GM12874 (cell line): ENCODE measurements at regions not wholly inside any gene's neighbourhood (a gene's known extent, or its start where the extent isn't known, plus 50 kb on each side); places are given as distances from the start of the nearest gene placed in this dataset.

Experiments used
- TF ChIP-seq, protein P1 (sequence below): IDR thresholded peaks from 2 replicates; pipeline ENCODE4 v1.5.1; 2011; ENCODE audit warnings: low read depth, mild to moderate bottlenecking, control low read depth, low read length, moderate library complexity; ENCODE audit not compliant: insufficient read depth

DNA sequence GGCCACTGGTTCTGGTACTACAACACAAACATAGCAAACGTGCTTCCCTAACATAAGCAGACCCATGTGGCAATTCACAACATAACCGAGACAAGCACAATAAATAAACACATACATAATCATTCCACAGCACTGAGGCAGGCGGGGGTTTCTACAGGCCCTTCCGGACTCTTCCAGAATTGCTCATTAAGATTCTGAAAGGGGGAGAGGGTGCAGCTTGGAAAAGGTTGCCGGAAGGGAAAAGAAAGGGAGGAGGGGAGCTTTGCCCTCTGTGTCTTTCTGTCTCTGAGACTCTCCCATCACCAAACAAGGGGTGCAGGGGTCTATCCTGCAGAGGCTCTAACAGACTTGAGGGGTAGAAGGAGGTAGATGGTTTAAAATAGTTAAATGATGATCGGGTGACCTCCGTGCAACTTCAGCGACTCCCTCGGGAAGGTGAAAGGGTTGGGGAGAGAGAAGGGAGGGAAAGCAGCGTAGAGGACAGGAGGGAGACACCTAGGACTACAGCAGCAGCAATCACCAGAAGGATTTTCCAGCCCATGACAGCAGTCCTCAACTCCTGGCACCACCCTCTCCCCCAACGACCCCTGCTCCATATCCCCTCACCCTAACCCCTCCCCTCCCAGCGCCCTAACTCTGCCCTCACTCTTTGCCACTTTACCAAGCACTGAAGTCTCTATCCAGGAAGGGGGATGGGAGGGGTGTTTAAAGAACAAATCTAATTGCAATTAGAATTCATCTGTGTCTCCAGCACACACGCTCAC lies 365.5 kb upstream of the ESRRG start:
- TF ChIP-seq, protein P1, sequence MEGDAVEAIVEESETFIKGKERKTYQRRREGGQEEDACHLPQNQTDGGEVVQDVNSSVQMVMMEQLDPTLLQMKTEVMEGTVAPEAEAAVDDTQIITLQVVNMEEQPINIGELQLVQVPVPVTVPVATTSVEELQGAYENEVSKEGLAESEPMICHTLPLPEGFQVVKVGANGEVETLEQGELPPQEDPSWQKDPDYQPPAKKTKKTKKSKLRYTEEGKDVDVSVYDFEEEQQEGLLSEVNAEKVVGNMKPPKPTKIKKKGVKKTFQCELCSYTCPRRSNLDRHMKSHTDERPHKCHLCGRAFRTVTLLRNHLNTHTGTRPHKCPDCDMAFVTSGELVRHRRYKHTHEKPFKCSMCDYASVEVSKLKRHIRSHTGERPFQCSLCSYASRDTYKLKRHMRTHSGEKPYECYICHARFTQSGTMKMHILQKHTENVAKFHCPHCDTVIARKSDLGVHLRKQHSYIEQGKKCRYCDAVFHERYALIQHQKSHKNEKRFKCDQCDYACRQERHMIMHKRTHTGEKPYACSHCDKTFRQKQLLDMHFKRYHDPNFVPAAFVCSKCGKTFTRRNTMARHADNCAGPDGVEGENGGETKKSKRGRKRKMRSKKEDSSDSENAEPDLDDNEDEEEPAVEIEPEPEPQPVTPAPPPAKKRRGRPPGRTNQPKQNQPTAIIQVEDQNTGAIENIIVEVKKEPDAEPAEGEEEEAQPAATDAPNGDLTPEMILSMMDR, result no peak

DNA sequence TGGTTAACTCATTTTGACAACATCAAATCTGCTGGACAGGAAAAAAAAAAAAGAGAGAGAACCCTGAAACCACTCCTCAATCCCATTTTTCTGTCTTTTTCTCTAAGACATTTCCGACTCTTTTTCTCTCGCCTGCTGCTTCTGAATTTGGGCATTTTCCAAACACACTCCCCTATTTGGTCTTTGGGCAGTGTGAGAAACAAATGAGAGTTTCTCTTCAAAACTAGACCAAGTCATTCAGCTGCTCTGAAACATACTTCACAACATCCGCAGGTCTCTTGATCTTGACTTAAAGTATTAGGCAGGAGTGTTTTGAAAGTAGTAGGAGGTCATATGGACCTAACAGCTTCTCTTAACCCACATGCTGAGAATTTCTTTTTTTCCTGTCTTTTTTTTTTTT lies 364.8 kb upstream of the ESRRG start:
- TF ChIP-seq, protein P1, result no peak

DNA sequence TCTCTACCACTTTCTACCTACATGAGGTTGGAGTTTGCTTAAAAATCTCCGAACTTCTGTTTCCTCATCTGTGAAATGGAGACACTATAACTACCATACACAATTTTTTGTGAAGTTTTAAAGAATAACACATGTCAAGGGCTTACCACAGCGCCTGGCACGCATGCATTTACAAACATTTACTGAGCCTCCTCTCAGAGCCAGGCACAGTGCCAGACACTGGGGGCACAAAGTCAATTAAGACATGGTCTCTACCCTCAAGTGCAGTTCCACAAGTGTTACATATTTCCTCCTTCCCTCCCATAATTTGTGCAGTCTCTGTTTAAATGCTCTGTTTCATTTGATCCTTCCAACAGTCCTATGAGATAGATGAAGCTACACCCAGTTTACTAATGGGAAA lies 356.4 kb upstream of the ESRRG start:
- TF ChIP-seq, protein P1, result no peak

DNA sequence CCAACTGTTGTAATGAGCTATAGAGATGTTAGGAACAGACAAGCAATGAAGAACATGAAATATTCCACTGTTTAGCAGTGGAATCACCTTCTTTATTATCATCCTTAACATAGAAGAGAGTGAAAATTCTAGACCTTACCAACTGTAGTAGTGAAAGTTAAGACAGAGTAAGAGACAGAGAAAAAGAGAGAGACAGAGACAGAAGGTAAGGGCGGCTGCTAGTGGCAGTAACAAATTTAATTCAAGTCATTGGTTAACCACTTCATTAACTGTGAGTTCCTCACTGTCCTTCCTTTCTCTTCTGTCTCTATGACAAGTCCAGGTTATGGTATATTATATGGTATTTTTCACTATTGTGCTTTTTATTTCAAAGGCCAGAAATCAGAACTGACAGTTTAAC lies 355.7 kb upstream of the ESRRG start:
- TF ChIP-seq, protein P1, result no peak

DNA sequence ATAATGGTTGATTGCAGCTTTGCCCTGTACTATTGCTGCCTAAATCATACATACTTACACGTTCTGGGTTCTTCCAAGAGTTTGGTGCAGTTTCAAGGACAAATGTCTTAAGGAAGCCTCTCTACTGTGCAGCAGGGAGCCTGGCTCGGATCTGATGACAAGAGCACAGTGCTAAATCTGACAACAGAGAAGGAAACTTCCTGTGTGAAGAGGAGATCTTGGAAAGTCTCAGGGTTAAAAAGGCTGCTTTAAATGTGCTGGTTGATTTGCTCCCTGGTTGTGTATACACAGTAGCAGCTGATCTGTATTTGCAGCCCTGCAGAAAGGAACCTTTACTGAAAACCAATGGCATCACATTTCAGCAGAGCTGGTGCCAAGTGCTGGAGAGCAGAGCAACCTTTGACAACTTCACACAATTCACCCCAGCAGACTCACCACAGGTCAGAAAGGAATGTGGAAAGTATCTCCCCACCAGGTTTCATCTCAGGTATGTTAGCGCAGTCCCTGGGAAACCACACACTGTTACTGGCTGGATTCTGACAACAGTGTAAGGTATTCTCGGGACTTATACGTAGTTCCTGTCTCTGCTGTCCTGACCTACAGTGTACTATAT lies 355.0 kb upstream of the ESRRG start:
- TF ChIP-seq, protein P1, result no peak

DNA sequence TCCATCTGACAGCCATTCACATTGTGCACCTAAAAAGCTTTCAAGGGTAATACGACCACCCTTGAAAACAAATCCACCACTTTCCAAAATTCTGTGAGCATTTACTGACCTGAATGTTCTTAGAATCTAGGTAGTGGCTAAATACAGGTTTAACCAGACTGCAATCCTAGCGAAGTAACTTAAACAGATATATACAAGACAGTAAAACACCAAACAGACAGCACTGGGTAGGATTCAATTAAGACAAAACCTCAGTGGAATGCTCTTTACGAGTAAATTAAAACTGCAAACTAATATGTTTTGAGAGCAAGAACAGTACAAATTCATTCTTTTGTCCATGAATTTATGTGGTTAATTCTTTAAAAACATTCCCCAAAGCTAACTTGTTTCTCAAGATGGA lies 354.2 kb upstream of the ESRRG start:
- TF ChIP-seq, protein P1, result no peak

DNA sequence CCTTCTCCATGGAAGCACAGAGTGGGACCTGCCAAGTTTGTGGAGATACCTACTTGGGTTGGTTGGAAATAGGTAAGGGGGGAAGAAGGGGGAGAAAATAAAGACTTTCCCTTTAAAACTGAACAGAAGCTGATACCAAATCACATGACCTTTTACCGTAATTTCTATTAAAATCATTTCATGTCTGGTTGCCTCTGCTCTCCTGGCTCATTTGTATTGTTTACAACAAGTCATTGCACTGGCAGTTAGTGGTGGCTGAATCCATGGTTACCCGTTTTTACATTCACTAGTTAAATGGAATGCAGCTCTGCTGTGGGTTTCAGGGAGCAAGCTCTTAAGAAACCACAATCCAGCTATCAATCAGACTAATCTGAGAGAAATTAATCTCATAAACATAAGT lies 353.7 kb upstream of the ESRRG start:
- TF ChIP-seq, protein P1, result no peak
